NT2/D1 (cell line): ENCODE measurements at regions not wholly inside any gene's neighbourhood (a gene's known extent, or its start where the extent isn't known, plus 50 kb on each side); places are given as distances from the start of the nearest gene placed in this dataset.

Experiments used
- SUZ12 ChIP-seq: IDR thresholded peaks from 2 replicates; pipeline ENCODE4 v1.6.1; 2011; ENCODE audit not compliant: insufficient read length, insufficient read depth; ENCODE audit errors: extremely low read depth
- ZNF274 ChIP-seq: IDR thresholded peaks from 2 replicates; pipeline ENCODE4 v1.6.1; 2011; ENCODE audit warnings: mild to moderate bottlenecking, low read depth, low read length

- TF ChIP-seq SUZ12 (no peak), ZNF274 (no peak)
These were observed 353.1 kb downstream of the GPR37 start for GRCh38 chr7:124412531-124412930.
